ENCODE measurements at regions not wholly inside any gene's neighbourhood (a gene's known extent, or its start where the extent isn't known, plus 50 kb on each side); places are given as distances from the start of the nearest gene placed in this dataset.

DNA sequence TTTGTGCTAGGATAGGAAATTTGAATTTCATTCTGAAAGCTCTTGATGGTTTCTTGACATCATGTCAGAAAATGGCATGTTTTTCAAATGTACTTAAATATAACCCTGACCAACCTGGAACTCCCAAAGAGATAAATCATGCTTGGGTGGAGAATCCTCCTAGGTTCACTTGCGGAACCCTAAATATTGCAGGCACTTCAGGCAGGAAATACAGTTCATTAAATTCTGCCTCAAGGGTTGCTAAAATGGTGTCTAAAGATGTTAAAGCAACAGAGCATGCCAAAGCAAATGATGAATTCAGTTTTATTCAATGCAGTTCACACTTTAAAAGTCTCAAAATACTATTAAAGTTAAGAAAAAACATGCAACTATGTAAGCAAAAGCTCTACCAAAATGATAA is 415.9 kb downstream of the SLITRK6 start:
- TF ChIP-seq POLR2A (IDR thresholded peaks at IDR 0.05), result no peak
- TF ChIP-seq, protein P1, sequence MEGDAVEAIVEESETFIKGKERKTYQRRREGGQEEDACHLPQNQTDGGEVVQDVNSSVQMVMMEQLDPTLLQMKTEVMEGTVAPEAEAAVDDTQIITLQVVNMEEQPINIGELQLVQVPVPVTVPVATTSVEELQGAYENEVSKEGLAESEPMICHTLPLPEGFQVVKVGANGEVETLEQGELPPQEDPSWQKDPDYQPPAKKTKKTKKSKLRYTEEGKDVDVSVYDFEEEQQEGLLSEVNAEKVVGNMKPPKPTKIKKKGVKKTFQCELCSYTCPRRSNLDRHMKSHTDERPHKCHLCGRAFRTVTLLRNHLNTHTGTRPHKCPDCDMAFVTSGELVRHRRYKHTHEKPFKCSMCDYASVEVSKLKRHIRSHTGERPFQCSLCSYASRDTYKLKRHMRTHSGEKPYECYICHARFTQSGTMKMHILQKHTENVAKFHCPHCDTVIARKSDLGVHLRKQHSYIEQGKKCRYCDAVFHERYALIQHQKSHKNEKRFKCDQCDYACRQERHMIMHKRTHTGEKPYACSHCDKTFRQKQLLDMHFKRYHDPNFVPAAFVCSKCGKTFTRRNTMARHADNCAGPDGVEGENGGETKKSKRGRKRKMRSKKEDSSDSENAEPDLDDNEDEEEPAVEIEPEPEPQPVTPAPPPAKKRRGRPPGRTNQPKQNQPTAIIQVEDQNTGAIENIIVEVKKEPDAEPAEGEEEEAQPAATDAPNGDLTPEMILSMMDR (IDR thresholded peaks at IDR 0.05), result no peak
- no peak for TF ChIP-seq POLR2AphosphoS5 (IDR thresholded peaks at IDR 0.05)
- no peak for TF ChIP-seq EP300 (IDR thresholded peaks at IDR 0.05)

Data from stomach (tissue), 4 donors.